ENCODE measurements at regions not wholly inside any gene's neighbourhood (a gene's known extent, or its start where the extent isn't known, plus 50 kb on each side); places are given as distances from the start of the nearest gene placed in this dataset.
A peak's percentile ranks its signal among the peaks of the same experiment; 100 is the strongest.

DNA sequence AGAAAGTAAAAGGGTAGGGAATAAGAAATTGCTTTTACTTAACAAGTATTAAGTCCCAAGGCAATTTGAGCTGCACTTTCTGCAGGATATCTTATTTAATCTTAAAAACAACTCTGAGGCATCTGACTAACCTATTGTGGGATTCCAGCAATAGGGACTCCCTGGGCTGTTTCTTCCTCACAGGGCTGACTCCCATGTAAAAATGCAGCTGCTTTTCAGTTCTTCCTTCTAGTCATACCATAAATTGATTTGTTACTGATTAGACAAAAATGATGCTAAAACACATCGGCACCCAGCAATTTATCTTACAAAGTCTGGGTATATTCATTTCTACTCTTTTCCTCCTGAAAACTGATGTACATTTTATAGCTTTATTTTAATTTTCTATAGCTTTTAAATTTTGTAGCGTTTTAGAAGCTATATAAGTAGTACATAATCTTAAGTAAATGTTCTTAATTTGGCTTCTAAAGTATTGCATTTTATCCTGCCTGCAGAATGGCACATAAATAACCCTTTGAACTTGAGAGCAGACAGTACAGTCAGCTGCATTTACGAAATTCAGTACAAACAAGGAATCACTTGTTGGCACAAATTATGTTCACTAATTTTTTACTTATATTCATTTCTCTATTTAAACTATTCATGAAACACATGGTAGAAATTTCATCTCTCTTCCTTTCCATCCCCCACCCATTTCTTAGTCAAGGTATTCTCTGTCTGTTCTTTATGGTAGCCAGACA is 102.4 kb upstream of the FRY start:
- no peak for DNase-seq

DNA sequence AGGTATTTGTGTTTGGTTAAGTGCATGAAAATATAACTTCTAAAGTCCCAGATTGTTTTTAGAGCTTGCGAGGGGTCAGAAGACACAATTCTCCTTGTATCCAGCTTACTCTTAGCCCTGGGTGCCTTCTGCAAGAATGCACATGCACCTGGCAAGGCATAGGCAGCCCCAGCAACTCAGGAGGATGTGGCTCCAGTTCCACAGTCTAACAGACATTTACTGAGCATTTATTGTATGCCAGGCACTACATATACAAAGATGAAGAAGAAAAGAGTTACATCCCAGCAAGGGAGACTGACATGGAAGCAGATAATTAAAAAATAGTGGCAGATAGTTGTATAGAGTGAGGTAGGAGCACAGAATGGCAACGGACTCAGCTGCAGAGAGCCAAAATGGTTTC is 101.1 kb upstream of the FRY start:
- DNase-seq = no peak

DNA sequence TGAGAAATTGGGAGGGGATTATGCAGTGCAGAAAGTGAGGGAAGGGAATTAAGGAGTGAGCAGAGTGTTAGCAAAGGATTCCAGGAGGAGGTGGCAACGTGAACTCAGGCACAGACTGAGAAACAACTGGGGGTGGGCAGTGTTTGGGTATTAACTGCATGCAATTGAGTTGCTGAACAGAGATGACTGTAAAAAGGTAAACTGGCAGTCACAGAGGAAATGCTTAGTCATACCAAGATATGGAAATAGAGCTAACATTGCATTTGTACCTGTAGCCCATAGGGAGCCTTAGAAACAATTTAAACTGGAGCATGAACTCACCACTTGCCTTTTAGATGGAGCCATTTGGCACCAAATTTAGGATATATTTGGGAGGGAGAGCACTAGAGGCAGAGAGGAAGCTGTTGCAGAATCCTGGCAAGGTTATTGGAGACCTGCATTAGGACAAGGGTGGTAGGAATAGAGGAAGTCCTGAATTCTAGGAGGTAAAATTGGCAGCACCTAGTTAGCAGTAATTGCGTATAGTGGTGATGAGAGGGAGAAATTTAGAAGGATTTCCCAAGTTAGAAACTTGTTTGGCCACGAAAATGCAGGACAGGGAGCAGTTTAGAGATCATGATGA is 100.6 kb upstream of the FRY start:
- DNase-seq = no peak

DNA sequence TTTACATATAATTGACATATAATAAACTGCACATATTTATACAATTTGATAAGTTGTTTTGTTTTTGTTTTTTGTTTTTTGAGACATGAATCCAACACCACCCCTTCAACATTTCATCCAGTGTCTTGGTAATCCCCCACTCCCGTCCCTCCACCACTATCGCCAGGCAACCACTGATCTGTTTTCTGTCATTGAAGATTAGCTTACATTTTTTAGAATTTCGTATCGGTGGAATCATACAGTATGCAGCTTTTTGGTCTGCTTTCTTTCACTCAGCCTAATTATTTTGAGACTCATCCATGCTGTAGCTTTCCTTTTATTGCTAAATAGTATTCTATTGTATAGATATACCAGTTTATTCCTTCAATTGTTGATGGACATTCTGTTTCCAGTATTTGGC is 94.1 kb upstream of the FRY start:
- no peak for DNase-seq

DNA sequence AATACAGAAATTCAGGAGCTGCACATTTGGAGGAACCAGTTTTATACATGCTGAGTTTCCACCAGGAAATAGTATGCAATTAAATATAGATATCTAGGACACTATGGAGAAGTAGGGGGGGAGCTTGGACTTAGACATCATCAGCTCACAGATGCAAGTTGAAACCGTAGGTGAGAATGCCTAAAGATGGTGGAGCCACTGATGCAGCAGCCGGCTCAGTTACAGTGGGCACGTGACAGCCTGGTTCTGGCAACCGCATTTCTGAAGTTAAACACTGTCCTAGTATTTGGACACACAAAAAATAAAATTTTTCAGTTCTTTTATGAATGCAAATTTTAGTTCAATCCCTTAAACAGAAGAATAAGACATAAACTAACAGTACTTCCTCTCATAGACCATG is 91.5 kb upstream of the FRY start:
- no peak for DNase-seq

DNA sequence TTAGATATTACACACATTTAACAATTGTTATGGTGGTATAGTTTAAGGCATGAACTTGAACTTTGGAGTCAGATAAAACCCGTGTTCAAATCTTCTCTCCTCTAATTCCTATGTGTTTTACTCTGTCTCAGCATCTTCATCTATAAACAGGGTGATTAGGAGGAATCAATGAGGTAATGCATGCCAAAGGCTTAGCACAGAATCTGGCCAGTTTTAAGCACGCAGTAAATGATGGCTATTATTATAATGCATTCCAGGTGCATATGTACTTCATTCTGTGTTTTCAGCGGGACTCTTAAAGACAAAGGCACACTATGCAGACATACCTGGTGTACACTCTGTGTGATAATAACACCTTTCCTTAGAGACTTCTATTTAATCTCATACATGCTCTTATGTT is 88.0 kb upstream of the FRY start:
- no peak for DNase-seq

DNA sequence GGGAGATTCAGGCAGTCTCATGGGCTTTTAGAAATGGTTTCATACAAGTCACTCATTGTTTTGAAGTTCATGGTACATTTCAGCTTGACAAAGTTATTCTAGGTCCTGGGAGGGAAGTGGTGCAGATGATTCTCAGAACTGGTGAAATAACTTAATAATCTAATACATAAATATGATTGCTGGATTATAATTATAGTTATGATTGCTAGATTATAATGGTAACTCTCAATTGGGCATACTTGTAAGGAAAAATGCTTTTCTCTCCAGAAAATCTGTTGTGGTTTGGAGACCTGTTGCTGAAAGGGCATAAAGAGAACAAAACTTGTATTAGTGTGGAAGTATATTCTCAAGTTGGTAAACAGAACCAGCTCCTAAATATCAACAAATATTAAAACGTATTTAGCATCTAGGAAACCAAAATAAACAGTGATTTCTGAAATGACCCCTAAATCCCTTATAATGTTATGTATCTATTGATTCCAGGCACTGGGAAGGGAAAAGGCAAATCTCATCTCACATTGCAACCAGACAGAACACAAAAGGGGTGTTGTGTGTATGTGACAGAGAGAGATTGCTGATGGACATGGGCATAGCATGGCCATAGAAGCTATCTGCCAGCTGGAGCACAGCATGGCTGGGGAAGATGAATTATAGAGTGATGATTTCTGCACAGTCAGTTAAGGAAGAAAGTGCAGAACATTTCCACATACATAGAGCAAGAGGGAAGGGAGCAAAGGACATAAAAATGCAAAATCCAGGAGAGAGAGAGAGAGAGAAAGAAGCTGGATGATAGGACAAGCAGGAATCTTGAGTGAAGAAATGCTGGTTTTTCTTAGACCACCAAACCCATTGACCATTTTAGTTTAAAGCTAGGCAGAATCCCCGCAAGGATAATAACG is 87.1 kb upstream of the FRY start:
- no peak for DNase-seq

DNA sequence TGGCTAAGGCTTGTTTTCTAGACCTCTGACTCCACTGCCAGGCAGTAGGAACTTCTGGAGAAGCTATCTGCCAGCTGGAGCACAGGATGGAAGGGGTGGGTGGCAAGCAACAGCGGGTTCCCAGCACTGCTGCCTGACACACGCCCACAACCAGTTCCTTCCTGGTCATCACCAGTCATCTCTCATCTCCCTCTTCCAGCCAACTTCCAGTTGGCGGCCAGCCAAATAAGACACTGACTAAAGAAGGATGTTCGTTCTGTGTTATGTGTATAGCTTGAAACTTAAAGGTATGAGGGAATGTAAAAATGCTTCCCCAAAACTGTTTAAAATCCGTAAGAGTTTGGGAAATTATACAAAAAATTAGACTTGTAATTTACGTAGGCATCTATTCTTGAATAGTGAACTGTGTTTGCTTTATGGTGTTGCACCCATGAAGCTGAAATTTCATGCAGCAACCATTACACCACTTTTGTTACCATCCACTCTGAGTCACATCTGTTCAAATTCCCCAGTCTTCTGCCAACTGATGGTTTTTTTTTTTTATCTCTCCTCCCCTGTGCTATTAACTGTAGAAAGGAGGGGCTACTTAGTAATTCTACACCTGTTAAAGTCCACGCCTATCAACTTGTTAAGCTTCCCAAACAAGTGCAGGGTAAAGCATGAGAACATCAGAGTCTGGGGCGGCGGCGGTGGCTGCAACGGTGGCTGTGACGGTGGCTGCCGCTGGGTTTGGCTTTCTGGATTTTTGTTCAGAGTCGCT is 86.2 kb upstream of the FRY start:
- no peak for DNase-seq

DNA sequence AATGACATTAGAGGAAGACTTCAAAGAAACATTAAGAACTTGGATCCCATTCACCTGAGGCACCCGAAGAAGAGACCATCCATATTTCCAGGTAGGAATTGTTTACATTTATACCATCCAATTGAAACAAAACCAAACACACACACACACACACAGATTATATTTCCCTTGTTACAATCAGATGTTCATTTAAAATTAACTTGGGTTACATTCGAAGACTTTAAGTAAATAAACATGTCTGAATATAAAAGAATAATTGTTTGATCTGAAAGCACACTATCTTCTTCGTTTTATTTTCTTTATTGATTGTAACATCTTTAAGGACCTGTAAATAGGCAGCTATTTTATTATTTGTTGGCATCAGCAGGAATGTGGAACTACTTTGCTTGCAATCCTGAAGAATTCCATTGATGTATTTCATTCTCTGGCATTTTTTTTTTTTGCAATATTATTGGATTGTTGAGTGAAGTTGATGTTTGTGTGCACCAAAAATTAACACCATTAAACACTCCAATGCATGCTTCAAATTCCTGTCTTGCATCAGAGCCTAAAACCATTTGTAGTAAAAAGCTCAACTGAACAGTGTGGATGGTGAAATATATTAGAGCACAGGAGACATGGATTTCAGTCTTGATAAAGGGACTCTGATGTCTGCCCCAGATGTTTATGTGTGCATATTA is 85.3 kb upstream of the FRY start:
- DNase-seq = no peak

DNA sequence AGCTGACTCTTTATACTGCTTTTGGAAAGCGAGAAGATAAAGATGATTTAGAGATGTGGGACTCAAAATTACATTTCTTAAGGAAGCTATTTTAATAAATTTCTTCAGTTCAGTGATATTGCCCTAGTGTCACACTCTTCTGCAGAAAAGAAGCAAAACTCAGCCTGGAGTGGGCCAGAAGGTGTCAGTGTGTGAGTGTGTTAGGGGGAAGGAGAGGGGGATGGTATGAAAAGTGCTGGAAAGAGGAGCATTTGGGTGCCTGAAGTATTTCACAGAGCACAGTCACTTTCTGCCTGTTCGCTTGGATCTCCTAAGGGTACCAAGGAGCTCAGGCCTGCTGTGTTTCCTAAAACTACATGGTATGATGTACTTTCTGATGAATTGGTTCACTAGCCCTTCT is 84.5 kb upstream of the FRY start:
- DNase-seq = no peak

DNA sequence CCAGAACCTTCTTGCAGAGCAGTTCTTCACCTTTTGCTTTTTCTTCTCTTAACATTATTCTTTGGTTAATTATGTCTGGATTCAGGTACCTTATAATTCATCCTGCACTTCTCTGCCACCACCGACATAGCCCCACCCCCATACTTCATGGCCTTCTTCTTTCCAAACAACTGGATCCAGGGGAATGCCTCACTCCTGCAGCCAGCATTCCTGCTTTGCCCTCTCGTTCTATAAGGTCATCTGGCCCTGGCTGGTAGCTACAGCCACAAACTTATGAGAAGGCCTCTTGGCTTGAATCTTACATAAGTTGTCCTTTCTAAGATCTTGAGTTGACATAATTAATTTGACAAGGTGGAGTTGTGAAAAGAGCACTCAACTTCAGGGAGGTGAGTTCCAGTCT is 84.1 kb upstream of the FRY start:
- no peak for DNase-seq

DNA sequence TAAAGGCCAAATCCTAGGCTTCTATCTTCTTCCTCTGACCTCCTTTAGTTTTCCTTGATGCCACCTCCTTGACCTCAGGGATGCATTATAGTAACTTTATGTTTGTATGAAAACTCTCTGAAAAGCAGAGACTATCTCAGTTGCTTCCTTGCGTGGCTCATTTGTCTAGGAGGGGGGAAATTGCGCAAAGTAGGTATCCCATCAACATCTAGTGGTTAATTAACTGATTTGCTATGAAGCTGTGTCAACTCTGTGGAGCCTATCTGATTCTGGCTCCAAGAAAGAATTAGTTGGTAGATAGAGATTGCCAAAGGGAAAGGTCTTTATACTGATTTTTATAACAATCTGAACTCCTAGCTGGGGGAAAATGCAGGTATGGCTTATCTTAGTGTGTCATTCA is 82.1 kb upstream of the FRY start:
- DNase-seq = no peak

DNA sequence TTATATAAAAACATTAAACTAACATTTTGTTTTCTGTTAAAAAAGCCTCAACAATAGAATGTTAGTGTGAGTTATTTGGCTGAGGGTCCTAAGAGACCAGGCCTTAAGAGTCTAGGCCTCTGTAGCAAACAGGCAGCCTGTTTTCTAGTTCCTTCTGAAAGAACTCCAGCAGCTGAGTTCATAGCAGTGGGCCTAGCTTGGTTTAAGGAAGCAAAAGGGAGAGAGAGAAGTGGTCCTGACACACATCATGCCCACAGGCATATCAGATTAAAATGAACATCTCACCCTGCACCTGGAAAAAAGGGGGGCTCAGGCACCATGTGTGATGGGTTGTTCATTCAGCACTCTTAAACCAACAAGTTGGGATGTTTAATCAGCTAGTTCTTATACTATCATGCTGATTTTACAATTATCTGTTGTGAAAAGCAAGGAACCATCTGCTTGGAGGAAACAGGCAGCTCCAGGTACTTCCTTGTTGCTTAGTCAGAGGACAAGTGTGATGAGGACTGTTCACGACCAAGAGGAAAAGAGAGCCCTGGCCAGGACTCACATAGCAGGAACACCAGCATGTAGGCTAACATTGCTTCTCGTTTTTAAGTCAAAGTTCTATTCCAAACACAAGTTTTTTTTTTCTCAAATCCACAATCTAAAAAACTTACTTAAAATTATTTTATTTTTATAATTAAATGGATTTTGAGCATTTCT is 81.3 kb upstream of the FRY start:
- DNase-seq = no peak

DNA sequence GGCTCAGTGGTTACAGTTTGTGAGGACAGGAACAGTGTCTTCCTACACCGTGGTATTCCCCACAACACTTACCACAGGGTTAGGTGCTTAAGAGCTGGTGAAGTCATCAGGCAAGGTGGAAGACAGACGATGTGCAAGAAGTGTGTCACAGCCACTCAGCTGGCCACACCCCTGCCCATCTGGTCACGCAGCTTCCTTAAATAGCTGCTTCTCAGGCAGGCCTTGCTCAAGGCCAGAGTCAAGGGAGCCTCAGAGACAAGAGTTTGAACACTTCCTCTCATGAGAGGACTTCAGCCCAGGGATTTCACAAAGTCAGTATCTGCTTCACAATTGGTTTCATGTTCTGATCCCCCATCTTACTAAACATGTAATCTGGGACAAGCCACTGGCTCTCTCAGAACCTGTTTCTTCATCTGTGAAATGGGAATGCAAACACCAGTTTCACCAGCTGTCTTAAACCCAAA is 80.3 kb upstream of the FRY start:
- peak; percentile 46 for DNase-seq

DNA sequence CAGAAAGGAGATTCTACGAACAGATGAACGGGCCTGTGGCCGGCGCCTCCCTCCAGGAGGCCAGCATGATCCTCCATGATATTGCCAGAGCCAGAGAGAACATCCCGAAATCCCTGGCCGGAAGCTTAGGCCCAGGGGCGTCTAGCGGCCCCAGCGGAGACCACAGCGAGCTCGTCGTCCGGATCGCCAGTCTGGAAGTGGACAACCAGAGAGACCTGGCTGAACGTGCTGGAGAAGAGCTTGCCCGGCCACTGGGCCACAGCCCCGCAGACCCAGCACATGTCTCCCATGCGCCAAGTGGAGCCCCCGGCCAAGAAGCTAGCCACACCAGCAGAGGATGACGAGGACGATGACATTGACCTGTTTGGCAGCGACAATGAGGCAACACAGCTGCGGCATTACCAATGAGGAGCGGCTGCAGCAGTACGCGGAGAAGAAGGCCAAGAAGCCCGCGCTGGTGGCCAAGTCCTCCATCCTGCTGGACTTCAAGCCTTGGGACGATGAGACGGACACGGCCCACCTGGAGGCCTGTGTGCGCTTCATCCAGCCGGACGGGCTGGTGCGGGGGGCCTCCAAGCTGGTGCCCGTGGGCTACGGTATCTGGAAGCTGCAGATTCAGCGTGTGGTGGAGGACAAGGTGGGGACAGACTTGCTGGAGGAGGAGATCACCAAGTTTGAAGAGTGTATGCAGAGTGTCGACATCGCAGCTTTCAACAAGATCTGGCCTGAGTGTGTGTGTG is 78.8 kb upstream of the FRY start:
- no peak for DNase-seq

DNA sequence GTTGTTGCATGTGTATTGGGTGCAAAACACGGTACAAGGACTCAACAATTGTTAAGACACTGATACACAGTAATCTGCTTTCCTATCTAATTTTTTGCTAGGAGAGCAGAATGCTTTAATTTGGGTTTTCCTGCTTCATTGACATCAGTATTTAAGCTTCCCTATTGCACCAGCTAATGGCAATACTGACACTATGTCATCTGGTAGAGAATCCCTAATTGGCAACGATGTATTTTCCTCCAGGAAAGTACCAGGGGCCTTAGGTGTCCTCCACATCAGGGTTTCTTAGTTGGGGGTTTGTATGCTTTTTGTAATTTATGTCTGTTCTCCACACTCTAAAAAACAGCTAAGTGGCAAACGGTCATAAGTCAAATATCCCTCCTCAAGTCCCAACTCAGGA is 76.5 kb upstream of the FRY start:
- DNase-seq = no peak

DNA sequence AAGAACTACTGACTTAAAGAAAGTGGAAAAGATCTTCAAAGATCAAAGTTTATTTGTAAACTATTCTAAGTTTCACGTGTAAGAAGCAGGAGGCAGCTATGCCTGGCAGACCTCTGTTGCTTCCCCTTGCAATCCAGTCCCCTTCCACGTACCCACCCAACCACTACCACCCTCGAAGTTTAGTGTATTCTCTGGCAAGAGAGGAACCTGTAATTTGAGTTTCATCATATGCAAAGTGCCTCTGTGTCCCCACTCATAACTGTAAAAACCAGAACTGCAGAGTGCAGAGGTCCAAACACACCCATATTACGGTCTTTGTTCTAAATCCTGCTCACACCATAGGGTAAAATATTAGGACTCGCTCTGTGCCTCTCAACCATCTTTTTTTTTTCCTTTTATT is 75.8 kb upstream of the FRY start:
- no peak for DNase-seq

DNA sequence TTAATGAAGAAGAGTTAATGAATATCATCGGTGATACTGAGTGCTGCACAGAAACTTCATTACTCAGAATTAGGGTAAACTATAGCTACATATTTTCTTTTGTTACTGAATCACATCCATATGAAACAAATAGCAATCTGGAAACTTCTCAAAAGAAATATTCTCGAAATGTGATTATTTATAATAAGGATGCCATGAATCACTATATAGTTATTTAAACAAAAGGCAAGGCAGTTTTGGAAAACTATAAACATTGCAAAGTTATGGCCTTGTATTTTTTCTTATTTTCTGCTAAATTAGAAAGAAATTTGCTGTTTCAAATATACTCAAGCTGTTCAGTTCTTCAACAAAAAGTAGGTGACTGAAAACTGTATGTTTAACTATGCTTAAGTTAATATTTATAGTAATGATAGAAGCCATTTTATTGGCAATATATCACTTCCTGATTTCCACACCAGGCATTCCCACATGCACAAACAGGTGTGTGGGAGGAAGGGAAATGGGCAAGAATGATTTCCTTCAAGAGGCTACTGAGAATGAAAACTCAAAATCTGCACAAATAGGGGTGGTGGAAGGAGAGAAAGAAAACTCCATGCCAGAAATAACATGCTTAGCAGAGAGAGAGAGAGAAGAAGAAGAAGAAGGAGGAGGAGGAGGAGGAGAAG is 74.5 kb upstream of the FRY start:
- DNase-seq = no peak

DNA sequence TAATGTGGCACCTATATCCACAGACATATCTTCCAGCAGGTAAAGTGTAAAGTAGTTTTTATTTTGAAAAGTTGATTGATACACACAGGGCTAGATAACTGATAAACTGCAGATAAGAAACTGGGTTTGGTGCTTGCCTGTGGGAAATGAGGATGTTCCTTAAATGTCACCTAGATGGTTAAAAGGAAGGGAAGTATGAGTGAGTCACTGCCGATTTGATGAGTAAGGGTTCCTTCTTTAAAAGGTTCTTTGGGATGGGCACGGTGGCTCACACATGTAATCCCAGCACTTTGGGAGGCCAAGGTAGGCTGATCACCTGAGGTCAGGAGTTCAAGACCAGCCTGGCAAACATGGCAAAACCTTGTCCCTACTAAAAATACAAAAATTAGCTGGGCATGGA is 73.8 kb upstream of the FRY start:
- no peak for DNase-seq

DNA sequence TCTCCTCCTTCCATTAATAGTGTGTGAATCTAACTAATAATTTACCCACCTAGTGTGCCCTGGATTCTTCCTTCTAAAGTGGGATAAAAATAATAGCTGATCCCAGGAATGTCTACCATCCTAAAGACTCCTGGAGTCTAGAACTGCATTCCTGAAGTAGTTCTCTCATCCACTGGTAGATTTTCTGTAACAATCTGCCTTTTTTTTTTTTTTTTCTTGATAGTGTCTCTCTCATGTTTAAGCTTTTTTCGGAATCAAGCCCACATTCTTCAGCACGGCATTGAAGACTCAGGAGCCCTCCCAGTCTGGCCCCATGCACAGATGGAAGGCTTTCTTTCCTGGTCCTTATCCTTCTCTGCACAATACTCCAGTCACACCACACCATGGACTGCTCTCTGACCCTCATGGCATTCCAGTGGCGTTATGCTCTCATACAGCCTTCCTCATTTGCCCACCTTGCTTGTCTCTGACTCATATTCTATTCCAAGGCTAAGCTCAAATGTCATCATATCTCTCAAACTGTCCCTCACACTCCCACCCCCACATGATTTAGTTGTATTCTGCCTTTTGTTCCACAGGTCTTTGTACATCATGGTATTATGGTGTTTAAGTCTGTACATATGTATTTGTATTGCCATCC is 68.7 kb upstream of the FRY start:
- no peak for DNase-seq

All from CD4-positive, alpha-beta T cell treated with Interleukin-12 subunit alpha and Interleukin-12 subunit beta, for 1 hour (primary cell).